AG04450 (cell line): ENCODE measurements at regions not wholly inside any gene's neighbourhood (a gene's known extent, or its start where the extent isn't known, plus 50 kb on each side); places are given as distances from the start of the nearest gene placed in this dataset.

Experiments used
- CTCF ChIA-PET: fragments of 300-600, 350-600 bp; formaldehyde crosslinking; extraction: SDS; loops from one replicate; lab custom pipeline; 2022; ENCODE audit warnings: antibody characterized with exemption, inconsistent platforms; lab: Charles Lee
- POLR2A ChIA-PET: fragments of 350-600 bp; formaldehyde crosslinking; extraction: SDS; loops from one replicate; lab custom pipeline; 2021; ENCODE audit warnings: antibody characterized with exemption, inconsistent platforms; lab: Yijun Ruan, JAX
- DNase-seq: peaks from one replicate; pipeline ENCODE4 v3.0.0-alpha.2; 2011; ENCODE audit warnings: low read depth, low spot score
- H3K27ac ChIP-seq: one replicate; pipeline ENCODE4 v1.5.1; 2012; ENCODE audit warnings: low read depth, low read length, control low read depth
- H3K27me3 ChIP-seq: one replicate; pipeline ENCODE4 v1.6.0; 2012; ENCODE audit warnings: low read length; ENCODE audit not compliant: control insufficient read depth, insufficient read depth
- H3K4me3 ChIP-seq: 2 replicates; pipeline ENCODE4 v1.5.1; 2011; ENCODE audit warnings: mild to moderate bottlenecking, low read depth, low read length, control low read depth
- H3K9me3 ChIP-seq: 2 replicates; pipeline ENCODE4 v1.5.1; 2012; ENCODE audit warnings: low read length; ENCODE audit not compliant: control insufficient read depth, insufficient read depth
- TF ChIP-seq, protein P1 (sequence below): IDR thresholded peaks from 2 replicates; pipeline ENCODE4 v1.5.1; 2011; ENCODE audit warnings: low read depth, low read length, control low read depth, inconsistent platforms

DNA sequence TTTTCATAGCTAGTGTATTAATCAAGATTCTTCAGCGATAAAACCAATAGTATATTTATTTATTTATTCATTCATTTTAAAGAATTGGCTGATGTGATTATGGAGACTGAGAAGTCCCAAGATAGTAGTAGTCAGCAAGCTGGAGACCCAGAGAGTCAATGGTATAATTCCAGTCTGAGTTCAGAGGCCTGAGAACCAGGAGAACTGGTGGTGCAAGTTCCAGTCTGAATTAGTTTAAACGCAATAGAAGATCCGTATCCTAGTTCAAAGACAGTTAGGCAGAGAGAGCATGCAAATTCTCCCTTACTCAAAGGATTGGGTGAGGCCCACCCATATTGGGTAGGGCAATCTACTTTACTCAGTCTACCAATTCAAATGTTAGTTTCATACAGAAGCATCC lies 364.2 kb upstream of the RPS23 start:
- DNase-seq, result no peak
- H3K27ac ChIP-seq, result no peak overlapping the region
- no peaks in the 10 kb centered on the region for H3K9me3 ChIP-seq
- H3K27me3 ChIP-seq, result no peaks in the 10 kb centered on the region
- ChIA-PET POLR2A (no interaction called here), CTCF (interaction anchor here (0.6 to 1.9 kb wide), 18 partner anchors 9 to 923 kb away, joined by 3 to 17 read pairs (median 5); partner anchors contain the start of gene VCAN)
- TF ChIP-seq, protein P1, sequence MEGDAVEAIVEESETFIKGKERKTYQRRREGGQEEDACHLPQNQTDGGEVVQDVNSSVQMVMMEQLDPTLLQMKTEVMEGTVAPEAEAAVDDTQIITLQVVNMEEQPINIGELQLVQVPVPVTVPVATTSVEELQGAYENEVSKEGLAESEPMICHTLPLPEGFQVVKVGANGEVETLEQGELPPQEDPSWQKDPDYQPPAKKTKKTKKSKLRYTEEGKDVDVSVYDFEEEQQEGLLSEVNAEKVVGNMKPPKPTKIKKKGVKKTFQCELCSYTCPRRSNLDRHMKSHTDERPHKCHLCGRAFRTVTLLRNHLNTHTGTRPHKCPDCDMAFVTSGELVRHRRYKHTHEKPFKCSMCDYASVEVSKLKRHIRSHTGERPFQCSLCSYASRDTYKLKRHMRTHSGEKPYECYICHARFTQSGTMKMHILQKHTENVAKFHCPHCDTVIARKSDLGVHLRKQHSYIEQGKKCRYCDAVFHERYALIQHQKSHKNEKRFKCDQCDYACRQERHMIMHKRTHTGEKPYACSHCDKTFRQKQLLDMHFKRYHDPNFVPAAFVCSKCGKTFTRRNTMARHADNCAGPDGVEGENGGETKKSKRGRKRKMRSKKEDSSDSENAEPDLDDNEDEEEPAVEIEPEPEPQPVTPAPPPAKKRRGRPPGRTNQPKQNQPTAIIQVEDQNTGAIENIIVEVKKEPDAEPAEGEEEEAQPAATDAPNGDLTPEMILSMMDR, result no peak
- H3K4me3 ChIP-seq, result no peak overlapping the region

DNA sequence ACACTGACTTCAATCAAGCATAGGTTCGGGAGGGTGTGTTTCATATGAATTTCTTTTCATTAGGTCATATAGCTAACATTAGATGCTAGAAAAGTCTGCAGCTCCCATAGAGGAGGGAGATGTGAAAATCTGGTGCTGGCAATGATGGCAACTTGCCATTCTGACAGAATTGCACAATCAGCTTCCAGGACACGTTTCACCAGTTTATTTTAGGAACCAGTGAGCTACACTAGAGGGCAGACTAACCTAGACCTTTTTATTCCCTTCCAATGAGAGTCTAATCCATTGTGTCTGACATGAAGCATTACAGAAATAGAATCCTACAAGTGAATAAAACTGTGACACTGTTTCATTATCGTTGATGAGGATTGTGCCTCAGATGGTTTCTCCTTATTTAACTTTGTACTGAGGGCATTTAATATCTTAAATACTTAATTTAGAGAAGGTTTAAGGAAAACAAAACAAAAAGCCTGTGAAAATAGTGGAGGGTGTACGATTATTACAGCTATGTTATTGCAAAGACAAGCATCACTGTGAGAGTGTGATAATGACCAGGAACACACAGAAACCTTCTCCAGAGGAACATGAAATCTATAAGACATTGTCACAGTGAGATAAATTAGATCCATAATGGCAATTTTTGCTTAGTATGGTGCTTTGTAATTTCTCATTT lies 363.3 kb upstream of the RPS23 start:
- peak; percentile 65 for DNase-seq
- Histone ChIP-seq H3K9me3 (no peaks in the 10 kb centered on the region), H3K27ac (no peak overlapping the region), H3K27me3 (no peaks in the 10 kb centered on the region), H3K4me3 (no peak overlapping the region)
- ChIA-PET POLR2A (no interaction called here), CTCF (interaction anchor here (0.6 to 1.9 kb wide), 23 partner anchors 10 to 923 kb away, joined by 3 to 17 read pairs (median 4); partner anchors contain the start of gene VCAN)
- TF ChIP-seq, protein P1, result peak; percentile 76

DNA sequence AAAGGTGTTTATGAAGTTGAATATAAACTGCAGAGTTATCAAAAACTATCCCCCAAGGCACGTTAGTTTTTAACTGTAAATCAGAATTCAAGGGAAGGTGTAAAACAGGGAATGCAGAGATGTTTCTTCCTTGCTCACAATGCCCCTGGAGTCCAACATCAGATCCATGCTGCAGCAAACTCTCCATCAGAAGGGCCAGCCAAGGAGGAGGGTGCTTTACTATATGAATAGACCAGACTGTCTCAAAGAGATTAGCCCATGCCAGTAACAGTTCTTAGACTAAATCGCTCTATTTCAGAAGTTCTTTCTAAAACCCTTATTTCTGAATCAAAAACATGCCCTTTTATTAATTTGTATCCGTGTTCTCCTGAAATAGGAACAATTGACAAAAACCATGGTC lies 362.8 kb upstream of the RPS23 start:
- POLR2A ChIA-PET, result no interaction called here
- CTCF ChIA-PET, result interaction anchor here (0.6 to 1.9 kb wide), 18 partner anchors 11 to 924 kb away, joined by 3 to 17 read pairs (median 5); partner anchors contain the start of gene VCAN
- no peaks in the 10 kb centered on the region for H3K9me3 ChIP-seq
- no peaks in the 10 kb centered on the region for H3K27me3 ChIP-seq
- H3K4me3 ChIP-seq, result no peak overlapping the region
- TF ChIP-seq, protein P1, result no peak
- no peak for DNase-seq
- no peak overlapping the region for H3K27ac ChIP-seq

DNA sequence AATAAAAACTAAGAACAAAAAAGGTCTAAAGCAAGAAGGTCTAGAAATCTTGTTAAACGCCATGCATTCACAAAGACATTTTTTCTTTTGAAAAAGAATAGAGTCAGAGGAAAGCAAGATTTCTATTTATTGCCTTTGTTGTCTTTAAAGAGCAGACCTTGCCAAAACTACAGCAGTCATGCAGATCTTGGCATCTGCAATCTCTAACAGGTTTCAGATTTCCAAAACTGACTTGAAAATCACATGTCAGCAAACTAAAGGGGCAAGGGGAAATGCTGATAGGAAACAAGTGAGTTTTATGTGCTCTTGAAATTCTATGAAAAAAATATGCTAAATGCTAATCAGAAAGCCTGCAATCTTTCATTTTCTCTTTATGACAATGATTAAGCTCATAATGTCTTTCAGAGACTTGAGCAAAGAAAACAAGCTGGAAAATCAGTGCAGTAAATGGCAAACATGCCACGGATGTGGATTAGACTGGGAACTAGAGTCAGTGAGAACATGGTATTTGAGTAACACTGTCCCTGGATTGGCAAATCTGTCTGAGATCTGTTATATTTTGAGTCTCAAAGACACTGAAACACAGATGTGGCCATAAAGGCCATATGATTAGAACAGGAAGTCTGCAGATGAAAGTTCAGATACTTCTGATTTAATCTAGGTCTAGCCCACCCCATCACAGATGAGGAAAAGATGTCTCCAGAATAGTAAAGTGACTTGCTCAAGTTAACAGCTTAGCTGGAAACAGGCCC lies 361.4 kb upstream of the RPS23 start:
- no peaks in the 10 kb centered on the region for H3K9me3 ChIP-seq
- no peak for DNase-seq
- ChIA-PET CTCF (interaction anchor here (0.6 kb wide), 2 partner anchors 242 to 834 kb away, joined by 4 read pairs; no protein-coding TSS in a partner anchor), POLR2A (no interaction called here)
- H3K27me3 ChIP-seq, result no peaks in the 10 kb centered on the region
- no peak overlapping the region for H3K27ac ChIP-seq
- TF ChIP-seq, protein P1, result no peak
- no peak overlapping the region for H3K4me3 ChIP-seq

DNA sequence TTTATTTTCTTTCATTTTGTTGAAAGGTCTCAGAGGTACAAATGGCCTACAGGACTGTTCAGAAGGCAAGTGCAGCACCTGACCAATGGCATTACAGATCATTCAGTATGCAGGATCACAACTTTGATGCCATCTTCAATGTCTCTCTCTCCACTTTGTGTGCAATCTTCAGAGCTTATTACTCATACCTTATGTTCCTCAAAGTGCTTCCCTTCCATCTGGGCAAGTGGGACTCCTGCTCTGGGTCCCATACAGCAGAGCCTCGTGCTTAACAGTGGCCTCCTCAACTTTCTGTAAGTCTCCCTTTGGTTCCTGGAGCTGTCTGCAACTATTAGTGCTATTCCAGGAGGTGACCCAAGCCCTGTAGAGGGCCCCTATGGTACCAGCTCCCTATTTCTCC lies 358.4 kb upstream of the RPS23 start:
- ChIA-PET POLR2A (no interaction called here), CTCF (interaction anchor here (1.4 to 1.7 kb wide), 2 partner anchors 272 to 287 kb away, joined by 3 to 5 read pairs; no protein-coding TSS in a partner anchor)
- Histone ChIP-seq H3K9me3 (no peaks in the 10 kb centered on the region), H3K27me3 (no peaks in the 10 kb centered on the region), H3K4me3 (no peak overlapping the region), H3K27ac (no peak overlapping the region)
- TF ChIP-seq, protein P1, result no peak
- DNase-seq, result no peak
